KOPT-K1 (cell line): ENCODE measurements at regions not wholly inside any gene's neighbourhood (a gene's known extent, or its start where the extent isn't known, plus 50 kb on each side); places are given as distances from the start of the nearest gene placed in this dataset.

Experiments
- H3K27ac ChIP-seq: fragments of 200-600 bp; sonication (generic); 2 replicates; pipeline ENCODE4 v1.5.1; 2016; ENCODE audit warnings: antibody characterized with exemption, mild to moderate bottlenecking, low read depth, low read length; ENCODE audit not compliant: poor library complexity, severe bottlenecking
- H3K36me3 ChIP-seq: fragments of 200-600 bp; sonication (generic); 2 replicates; pipeline ENCODE4 v1.5.1; 2017; ENCODE audit warnings: antibody characterized with exemption, mild to moderate bottlenecking, low read length, moderate library complexity; ENCODE audit not compliant: insufficient read depth
- H3K9me3 ChIP-seq: fragments of 200-600 bp; sonication (generic); 2 replicates; pipeline ENCODE4 v1.5.1; 2017; ENCODE audit warnings: antibody characterized with exemption, low read length, mild to moderate bottlenecking; ENCODE audit not compliant: insufficient read depth, poor library complexity, severe bottlenecking

GRCh38 chr5:118196229-118196628, 792.1 kb downstream of the DTWD2 start:
- Histone ChIP-seq H3K27ac (no peak overlapping the region), H3K9me3 (no peaks in the 10 kb centered on the region), H3K36me3 (no peaks in the 10 kb centered on the region)

- Histone ChIP-seq H3K27ac (no peak overlapping the region), H3K36me3 (no peaks in the 10 kb centered on the region), H3K9me3 (no peaks in the 10 kb centered on the region)
These were observed 793.1 kb downstream of the DTWD2 start for GRCh38 chr5:118195211-118195610.

- H3K36me3 ChIP-seq: no peaks in the 10 kb centered on the region
- H3K9me3 ChIP-seq: no peaks in the 10 kb centered on the region
These were observed 795.0 kb downstream of the DTWD2 start for GRCh38 chr5:118193194-118193905.

GRCh38 chr5:118185018-118185417, 803.3 kb downstream of the DTWD2 start:
- Histone ChIP-seq H3K9me3 (no peaks in the 10 kb centered on the region), H3K36me3 (no peaks in the 10 kb centered on the region), H3K27ac (no peak overlapping the region)

More at GRCh38 chr5:118193194-118193905, 795.0 kb downstream of the DTWD2 start:
- no peak overlapping the region for H3K27ac ChIP-seq

- Histone ChIP-seq H3K9me3 (no peaks in the 10 kb centered on the region), H3K27ac (no peak overlapping the region), H3K36me3 (no peaks in the 10 kb centered on the region)
These were observed 812.2 kb downstream of the DTWD2 start for GRCh38 chr5:118176146-118176545.

- Histone ChIP-seq H3K27ac (no peak overlapping the region), H3K36me3 (no peaks in the 10 kb centered on the region)
These were observed 813.7 kb downstream of the DTWD2 start for GRCh38 chr5:118174671-118175070.

GRCh38 chr5:118173340-118173739, 815.0 kb downstream of the DTWD2 start:
- Histone ChIP-seq H3K27ac (no peak overlapping the region), H3K9me3 (no peaks in the 10 kb centered on the region), H3K36me3 (no peaks in the 10 kb centered on the region)

More at GRCh38 chr5:118174671-118175070, 813.7 kb downstream of the DTWD2 start:
- H3K9me3 ChIP-seq: no peaks in the 10 kb centered on the region

- Histone ChIP-seq H3K36me3 (no peaks in the 10 kb centered on the region), H3K9me3 (no peaks in the 10 kb centered on the region), H3K27ac (no peak overlapping the region)
These were observed 822.7 kb downstream of the DTWD2 start for GRCh38 chr5:118165619-118166018.

GRCh38 chr5:118156181-118156580, 832.2 kb downstream of the DTWD2 start:
- no peaks in the 10 kb centered on the region for H3K9me3 ChIP-seq
- no peaks in the 10 kb centered on the region for H3K36me3 ChIP-seq
- no peak overlapping the region for H3K27ac ChIP-seq

- no peaks in the 10 kb centered on the region for H3K9me3 ChIP-seq
- H3K36me3 ChIP-seq: no peaks in the 10 kb centered on the region
- no peak overlapping the region for H3K27ac ChIP-seq
These were observed 841.5 kb downstream of the DTWD2 start for GRCh38 chr5:118146824-118147223.

GRCh38 chr5:118144540-118144939, 843.8 kb downstream of the DTWD2 start:
- Histone ChIP-seq H3K9me3 (no peaks in the 10 kb centered on the region), H3K36me3 (no peaks in the 10 kb centered on the region), H3K27ac (no peak overlapping the region)

GRCh38 chr5:118139361-118139760, 849.0 kb downstream of the DTWD2 start:
- H3K9me3 ChIP-seq: no peaks in the 10 kb centered on the region
- H3K36me3 ChIP-seq: no peaks in the 10 kb centered on the region
- H3K27ac ChIP-seq: no peak overlapping the region

- Histone ChIP-seq H3K36me3 (no peaks in the 10 kb centered on the region), H3K27ac (no peak overlapping the region), H3K9me3 (no peaks in the 10 kb centered on the region)
These were observed 862.2 kb downstream of the DTWD2 start for GRCh38 chr5:118126159-118126558.

GRCh38 chr5:118125687-118126086, 862.7 kb downstream of the DTWD2 start:
- H3K27ac ChIP-seq: no peak overlapping the region
- no peaks in the 10 kb centered on the region for H3K9me3 ChIP-seq
- H3K36me3 ChIP-seq: no peaks in the 10 kb centered on the region

GRCh38 chr5:118121258-118121657, 867.1 kb downstream of the DTWD2 start:
- Histone ChIP-seq H3K9me3 (no peaks in the 10 kb centered on the region), H3K27ac (no peak overlapping the region), H3K36me3 (no peaks in the 10 kb centered on the region)

GRCh38 chr5:118115791-118116190, 872.6 kb downstream of the DTWD2 start:
- Histone ChIP-seq H3K27ac (no peak overlapping the region), H3K36me3 (no peaks in the 10 kb centered on the region), H3K9me3 (no peaks in the 10 kb centered on the region)
